Gastroesophageal sphincter (tissue), 3 donors: ENCODE measurements at regions not wholly inside any gene's neighbourhood (a gene's known extent, or its start where the extent isn't known, plus 50 kb on each side); places are given as distances from the start of the nearest gene placed in this dataset.

ENCODE experiments used
- CTCF ChIP-seq, 4 experiments: fragments of 200-600 bp in 2 of 4; fragments of 450-650 bp in 2 of 4; sonication (generic) in 1 of 4; IDR thresholded peaks; one replicate each; pipeline ENCODE4 v1.5.1; 2017 to 2019; ENCODE audit warnings: antibody characterized with exemption in 4 of 4, mild to moderate bottlenecking in 2 of 4, moderate library complexity in 2 of 4
- POLR2A ChIP-seq, 2 donors: fragments of 450-650 bp; IDR thresholded peaks; one replicate each; pipeline ENCODE4 v1.6.1; 2017; ENCODE audit warnings: antibody characterized with exemption in 2 of 2, mild to moderate bottlenecking in 2 of 2, moderate library complexity in 1 of 2

- TF ChIP-seq POLR2A (IDR thresholded peaks at IDR 0.05), result no peak
- TF ChIP-seq CTCF (IDR thresholded peaks at IDR 0.05), result no peak
Measured at GRCh38 chr6:114940181-114940580, 597.4 kb upstream of the HS3ST5 start.
